DND-41 (cell line): ENCODE measurements at regions not wholly inside any gene's neighbourhood (a gene's known extent, or its start where the extent isn't known, plus 50 kb on each side); places are given as distances from the start of the nearest gene placed in this dataset.

Experiments
- ATAC-seq: fragments of 200-7000 bp; cut with Tn5 transposase; 3 replicates; pipeline ENCODE4 v1.9.1; 2021; ENCODE audit warnings: low read depth; ENCODE audit not compliant: insufficient read depth
- DNase-seq: peaks from one replicate; pipeline ENCODE4 v3.0.0-alpha.2; 2020
- H2AFZ ChIP-seq: 2 replicates; pipeline ENCODE4 v1.6.0; 2012; ENCODE audit warnings: low read depth, low read length
- H3K27ac ChIP-seq: 2 replicates; pipeline ENCODE4 v1.5.1; 2012; ENCODE audit warnings: low read length, inconsistent platforms
- H3K27me3 ChIP-seq: fragments of 200-600 bp; sonication (generic); 2 replicates; pipeline ENCODE4 v1.6.0; 2012; ENCODE audit warnings: low read length, mild to moderate bottlenecking, inconsistent platforms; ENCODE audit not compliant: insufficient read depth, poor library complexity
- H3K36me3 ChIP-seq: 2 replicates; pipeline ENCODE4 v1.5.1; 2012; ENCODE audit warnings: low read length, inconsistent platforms; ENCODE audit not compliant: insufficient read depth
- H3K4me1 ChIP-seq: 2 replicates; pipeline ENCODE4 v1.5.1; 2012; ENCODE audit warnings: mild to moderate bottlenecking, low read length; ENCODE audit not compliant: insufficient read depth
- H3K4me2 ChIP-seq: 2 replicates; pipeline ENCODE4 v1.6.0; 2012; ENCODE audit warnings: mild to moderate bottlenecking, moderate library complexity, low read length, inconsistent platforms; ENCODE audit not compliant: insufficient read depth
- H3K4me3 ChIP-seq, 2 experiments: fragments of 200-600 bp in 1 of 2; shearing (Covaris generic) in 1 of 2; 2 replicates each; pipeline ENCODE4 v1.5.1; 2012 to 2016; ENCODE audit warnings: inconsistent platforms in 2 of 2, low read length in 2 of 2, mild to moderate bottlenecking in 2 of 2, low read depth in 1 of 2, moderate library complexity in 1 of 2
- H3K79me2 ChIP-seq: 2 replicates; pipeline ENCODE4 v1.6.0; 2012; ENCODE audit warnings: low read length, inconsistent platforms; ENCODE audit not compliant: insufficient read depth
- H3K9ac ChIP-seq: 2 replicates; pipeline ENCODE4 v1.6.0; 2012; ENCODE audit warnings: low read depth, mild to moderate bottlenecking, inconsistent platforms, low read length, moderate library complexity
- H3K9me3 ChIP-seq: 2 replicates; pipeline ENCODE4 v1.5.1; 2012; ENCODE audit warnings: low read length, moderate library complexity, mild to moderate bottlenecking, inconsistent platforms; ENCODE audit not compliant: insufficient read depth, severe bottlenecking
- H4K20me1 ChIP-seq: 2 replicates; pipeline ENCODE4 v1.6.0; 2012; ENCODE audit warnings: low read length; ENCODE audit not compliant: insufficient read depth
- EZH2 ChIP-seq: IDR thresholded peaks from 3 replicates; pipeline ENCODE4 v1.6.1; 2012; ENCODE audit warnings: borderline replicate concordance, low read depth, mild to moderate bottlenecking, moderate library complexity, low read length, inconsistent platforms; ENCODE audit not compliant: severe bottlenecking
- TF ChIP-seq, protein P1 (sequence below): IDR thresholded peaks from 2 replicates; pipeline ENCODE4 v1.5.1; 2012; ENCODE audit warnings: borderline replicate concordance, low read length, moderate library complexity, mild to moderate bottlenecking; ENCODE audit not compliant: poor library complexity, severe bottlenecking; ENCODE audit errors: extremely low read depth

DNA sequence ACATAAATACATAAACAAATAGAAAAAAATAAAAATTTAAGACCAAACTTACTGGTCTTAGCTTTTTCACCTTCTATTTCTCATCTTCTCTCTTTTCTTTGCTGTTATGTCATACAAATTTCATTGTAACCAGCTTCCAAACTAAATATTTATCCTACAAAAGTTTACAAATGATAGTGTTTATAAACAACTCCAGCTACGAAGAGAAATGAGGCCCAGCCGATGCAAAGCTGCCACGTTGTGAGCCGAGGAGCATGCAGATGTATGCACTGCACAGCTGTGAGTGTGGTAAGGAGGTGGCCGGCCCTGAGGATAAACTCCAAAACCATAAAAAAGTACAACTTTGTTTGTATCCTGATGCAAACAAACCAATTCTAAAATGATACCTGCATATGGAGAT is 642.4 kb upstream of the SGCG start:
- DNase-seq, result no peak

DNA sequence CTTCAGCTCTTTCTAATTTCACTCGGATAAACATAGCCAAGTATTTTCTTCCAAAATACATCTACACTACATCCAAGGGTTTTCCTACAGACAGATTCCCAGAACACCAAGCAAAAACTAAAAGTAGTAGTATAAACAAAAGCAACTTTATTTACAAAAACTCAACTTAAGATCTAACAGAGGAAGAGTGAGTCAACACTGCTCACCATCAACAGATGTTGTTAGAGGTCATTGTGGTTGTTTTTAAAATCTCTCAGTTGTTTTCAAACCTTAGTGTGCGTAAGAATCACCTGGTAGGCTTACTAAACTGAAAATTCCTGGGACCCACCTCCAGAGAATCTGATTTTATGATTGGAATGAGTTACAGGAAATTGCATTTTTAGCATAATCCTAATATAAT is 631.7 kb upstream of the SGCG start:
- Histone ChIP-seq H3K27ac (no peak overlapping the region), H3K27me3 (no peaks in the 10 kb centered on the region), H3K9ac (no peak overlapping the region), H3K4me3 (no peak overlapping the region), H4K20me1 (no peaks in the 10 kb centered on the region), H3K9me3 (no peaks in the 10 kb centered on the region), H3K4me1 (no peaks in the 10 kb centered on the region), H3K79me2 (no peaks in the 10 kb centered on the region), H3K36me3 (no peaks in the 10 kb centered on the region), H2AFZ (no peak overlapping the region), H3K4me2 (no peak overlapping the region)
- no peak for DNase-seq
- TF ChIP-seq EZH2, result no peak
- TF ChIP-seq, protein P1, sequence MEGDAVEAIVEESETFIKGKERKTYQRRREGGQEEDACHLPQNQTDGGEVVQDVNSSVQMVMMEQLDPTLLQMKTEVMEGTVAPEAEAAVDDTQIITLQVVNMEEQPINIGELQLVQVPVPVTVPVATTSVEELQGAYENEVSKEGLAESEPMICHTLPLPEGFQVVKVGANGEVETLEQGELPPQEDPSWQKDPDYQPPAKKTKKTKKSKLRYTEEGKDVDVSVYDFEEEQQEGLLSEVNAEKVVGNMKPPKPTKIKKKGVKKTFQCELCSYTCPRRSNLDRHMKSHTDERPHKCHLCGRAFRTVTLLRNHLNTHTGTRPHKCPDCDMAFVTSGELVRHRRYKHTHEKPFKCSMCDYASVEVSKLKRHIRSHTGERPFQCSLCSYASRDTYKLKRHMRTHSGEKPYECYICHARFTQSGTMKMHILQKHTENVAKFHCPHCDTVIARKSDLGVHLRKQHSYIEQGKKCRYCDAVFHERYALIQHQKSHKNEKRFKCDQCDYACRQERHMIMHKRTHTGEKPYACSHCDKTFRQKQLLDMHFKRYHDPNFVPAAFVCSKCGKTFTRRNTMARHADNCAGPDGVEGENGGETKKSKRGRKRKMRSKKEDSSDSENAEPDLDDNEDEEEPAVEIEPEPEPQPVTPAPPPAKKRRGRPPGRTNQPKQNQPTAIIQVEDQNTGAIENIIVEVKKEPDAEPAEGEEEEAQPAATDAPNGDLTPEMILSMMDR, result no peak
- ATAC-seq, result no peak

More for the DNA sequence above, 642.4 kb upstream of the SGCG start:
- Histone ChIP-seq H4K20me1 (no peaks in the 10 kb centered on the region), H3K27ac (no peak overlapping the region), H3K27me3 (no peaks in the 10 kb centered on the region), H3K9me3 (no peaks in the 10 kb centered on the region), H2AFZ (no peak overlapping the region), H3K36me3 (no peaks in the 10 kb centered on the region), H3K79me2 (no peaks in the 10 kb centered on the region), H3K9ac (no peak overlapping the region), H3K4me2 (no peak overlapping the region), H3K4me1 (no peaks in the 10 kb centered on the region), H3K4me3 (no peak overlapping the region)
- TF ChIP-seq EZH2, result no peak
- TF ChIP-seq, protein P1, result no peak
- no peak for ATAC-seq

DNA sequence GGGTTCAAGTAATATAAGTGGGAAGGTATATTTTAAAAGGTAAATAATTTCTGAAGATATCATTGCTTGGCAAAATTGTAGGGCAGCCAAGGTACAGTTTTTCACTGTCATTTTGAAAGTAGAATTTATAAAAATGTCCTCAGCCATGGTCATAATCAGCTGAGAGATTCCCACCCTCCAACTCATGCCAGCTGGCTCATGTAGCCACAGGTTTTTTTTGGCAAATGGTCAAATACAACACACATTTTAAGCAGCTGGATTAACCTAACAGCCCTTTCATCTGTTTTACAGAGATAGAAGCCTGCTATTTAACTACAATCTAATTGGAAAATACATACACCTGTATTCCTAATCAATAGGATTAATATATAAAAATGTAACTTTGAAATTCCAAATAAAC is 619.2 kb upstream of the SGCG start:
- ATAC-seq (no peak), DNase-seq (no peak)
- Histone ChIP-seq H3K27ac (no peak overlapping the region), H3K27me3 (no peaks in the 10 kb centered on the region), H3K4me2 (no peak overlapping the region), H3K4me1 (no peaks in the 10 kb centered on the region), H2AFZ (no peak overlapping the region), H3K79me2 (no peaks in the 10 kb centered on the region), H3K9me3 (no peaks in the 10 kb centered on the region), H4K20me1 (no peaks in the 10 kb centered on the region), H3K9ac (no peak overlapping the region), H3K4me3 (no peak overlapping the region), H3K36me3 (no peaks in the 10 kb centered on the region)
- TF ChIP-seq EZH2, result no peak

DNA sequence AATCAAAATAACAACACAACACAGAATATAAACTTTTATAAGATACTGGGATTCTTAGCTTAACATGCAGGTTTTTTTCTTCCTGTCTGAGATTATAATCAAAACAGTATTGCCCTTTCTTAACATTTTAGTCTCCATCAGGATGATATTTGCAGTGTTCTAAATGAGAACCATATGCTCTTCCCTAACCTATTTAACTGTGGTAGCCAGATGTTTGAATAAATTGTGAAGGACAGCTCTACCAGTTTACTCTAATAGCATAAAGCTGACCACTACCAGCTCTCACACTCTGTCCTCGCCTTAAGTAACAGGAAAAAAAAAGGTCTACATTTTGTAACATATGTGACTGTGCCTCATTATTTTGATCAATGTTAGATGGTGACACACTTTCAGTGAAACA is 618.7 kb upstream of the SGCG start:
- Histone ChIP-seq H3K4me1 (no peaks in the 10 kb centered on the region), H3K79me2 (no peaks in the 10 kb centered on the region), H3K9me3 (no peaks in the 10 kb centered on the region), H4K20me1 (no peaks in the 10 kb centered on the region), H2AFZ (no peak overlapping the region), H3K27ac (no peak overlapping the region), H3K9ac (no peak overlapping the region), H3K4me2 (no peak overlapping the region), H3K4me3 (no peak overlapping the region), H3K36me3 (no peaks in the 10 kb centered on the region), H3K27me3 (no peaks in the 10 kb centered on the region)
- no peak for ATAC-seq
- no peak for DNase-seq
- no peak for TF ChIP-seq EZH2
- TF ChIP-seq, protein P1, result no peak
